ENCODE measurements at regions not wholly inside any gene's neighbourhood (a gene's known extent, or its start where the extent isn't known, plus 50 kb on each side); places are given as distances from the start of the nearest gene placed in this dataset.

GRCh38 chr5:113776832-113777525 lies 263.5 kb downstream of the YTHDC2 start:
- ATAC-seq, result no peak
- intact Hi-C loops (cut with micrococcal nuclease), result no loop called here
- no peak for DNase-seq

- intact Hi-C loops (cut with micrococcal nuclease), result no loop called here
- DNase-seq (no peak), ATAC-seq (no peak)
Measured at GRCh38 chr5:113778147-113778546, 264.7 kb downstream of the YTHDC2 start.

- no peak for DNase-seq
- intact Hi-C loops (cut with micrococcal nuclease), result no loop called here
- ATAC-seq, result no peak
Measured at GRCh38 chr5:113788141-113788655, 274.7 kb downstream of the YTHDC2 start.

GRCh38 chr5:113789769-113790168 lies 276.3 kb downstream of the YTHDC2 start:
- ATAC-seq, result no peak
- no peak for DNase-seq
- intact Hi-C loops (cut with micrococcal nuclease), result no loop called here

GRCh38 chr5:113792806-113793205 lies 279.3 kb downstream of the YTHDC2 start:
- no peak for DNase-seq

GRCh38 chr5:113794981-113795380 lies 281.5 kb downstream of the YTHDC2 start:
- intact Hi-C loops (cut with micrococcal nuclease), result no loop called here
- no peak for ATAC-seq
- no peak for DNase-seq

More at GRCh38 chr5:113792806-113793205, 279.3 kb downstream of the YTHDC2 start:
- no peak for ATAC-seq
- intact Hi-C loops (cut with micrococcal nuclease), result no loop called here

- intact Hi-C loops (cut with micrococcal nuclease), result no loop called here
- no peak for ATAC-seq
- no peak for DNase-seq
Measured at GRCh38 chr5:113800686-113801085, 287.2 kb downstream of the YTHDC2 start.

- no peak for ATAC-seq
- intact Hi-C loops (cut with micrococcal nuclease), result no loop called here
- DNase-seq, result no peak
Measured at GRCh38 chr5:113804264-113804663, 290.8 kb downstream of the YTHDC2 start.

- DNase-seq, result no peak
- no peak for ATAC-seq
- intact Hi-C loops (cut with micrococcal nuclease), result no loop called here
Measured at GRCh38 chr5:113804943-113805342, 291.4 kb downstream of the YTHDC2 start.

GRCh38 chr5:113806250-113806649 lies 292.8 kb downstream of the YTHDC2 start:
- DNase-seq, result no peak
- intact Hi-C loops (cut with micrococcal nuclease), result no loop called here
- ATAC-seq, result peak; percentile 44

- DNase-seq, result no peak
- intact Hi-C loops (cut with micrococcal nuclease), result no loop called here
- peak; percentile 83 for ATAC-seq
Measured at GRCh38 chr5:113806904-113807303, 293.4 kb downstream of the YTHDC2 start.

- peak; percentile 61 for ATAC-seq
- no peak for DNase-seq
- intact Hi-C loops (cut with micrococcal nuclease), result no loop called here
Measured at GRCh38 chr5:113807427-113807991, 294.0 kb downstream of the YTHDC2 start.

- intact Hi-C loops (cut with micrococcal nuclease), result no loop called here
- DNase-seq, result no peak
- ATAC-seq, result no peak
Measured at GRCh38 chr5:113808956-113809355, 295.5 kb downstream of the YTHDC2 start.

GRCh38 chr5:113809626-113810025 lies 296.1 kb downstream of the YTHDC2 start:
- intact Hi-C loops (cut with micrococcal nuclease), result no loop called here
- DNase-seq (no peak), ATAC-seq (no peak)

- intact Hi-C loops (cut with micrococcal nuclease), result no loop called here
- ATAC-seq (no peak), DNase-seq (no peak)
Measured at GRCh38 chr5:113813466-113813865, 300.0 kb downstream of the YTHDC2 start.

GRCh38 chr5:113817683-113818082 lies 304.2 kb downstream of the YTHDC2 start:
- no peak for DNase-seq
- ATAC-seq, result no peak
- intact Hi-C loops (cut with micrococcal nuclease), result no loop called here

GRCh38 chr5:113823696-113824095 lies 310.2 kb downstream of the YTHDC2 start:
- DNase-seq (no peak), ATAC-seq (no peak)
- intact Hi-C loops (cut with micrococcal nuclease), result no loop called here

- DNase-seq (no peak), ATAC-seq (no peak)
- intact Hi-C loops (cut with micrococcal nuclease), result no loop called here
Measured at GRCh38 chr5:113824307-113824706, 310.8 kb downstream of the YTHDC2 start.

- DNase-seq, result no peak
- ATAC-seq, result no peak
- intact Hi-C loops (cut with micrococcal nuclease), result no loop called here
Measured at GRCh38 chr5:113825176-113825575, 311.7 kb downstream of the YTHDC2 start.

- DNase-seq, result no peak
Measured at GRCh38 chr5:113846941-113847340, 333.4 kb downstream of the YTHDC2 start.

GRCh38 chr5:113864437-113864836 lies 350.9 kb downstream of the YTHDC2 start:
- no peak for DNase-seq
- no peak for ATAC-seq
- intact Hi-C loops (cut with micrococcal nuclease), result no loop called here

More at GRCh38 chr5:113846941-113847340, 333.4 kb downstream of the YTHDC2 start:
- no peak for ATAC-seq
- intact Hi-C loops (cut with micrococcal nuclease), result no loop called here
